Left hindlimb (tissue), 1 donor: ENCODE measurements at regions not wholly inside any gene's neighbourhood (a gene's known extent, or its start where the extent isn't known, plus 50 kb on each side); places are given as distances from the start of the nearest gene placed in this dataset.

Experiments used
- DNase-seq: peaks from one replicate; pipeline ENCODE4 v3.0.0-alpha.2; 2018

- no peak for DNase-seq
These were observed 315.0 kb downstream of the AHR start for GRCh38 chr7:17613338-17614041.

GRCh38 chr7:17617380-17617779, 318.9 kb downstream of the AHR start:
- no peak for DNase-seq

GRCh38 chr7:17617857-17618651, 319.6 kb downstream of the AHR start:
- DNase-seq = no peak

- DNase-seq = no peak
These were observed 320.2 kb downstream of the AHR start for GRCh38 chr7:17618652-17618974.

- DNase-seq = no peak
These were observed 320.9 kb downstream of the AHR start for GRCh38 chr7:17619196-17619818.

- DNase-seq = no peak
These were observed 319.7 kb downstream of the SNX13 start for GRCh38 chr7:17620566-17620965.

GRCh38 chr7:17622451-17622850, 317.8 kb downstream of the SNX13 start:
- no peak for DNase-seq

- no peak for DNase-seq
These were observed 316.6 kb downstream of the SNX13 start for GRCh38 chr7:17623546-17624185.

GRCh38 chr7:17624379-17624778, 315.9 kb downstream of the SNX13 start:
- no peak for DNase-seq

GRCh38 chr7:17625043-17625442, 315.3 kb downstream of the SNX13 start:
- DNase-seq = no peak

- no peak for DNase-seq
These were observed 314.1 kb downstream of the SNX13 start for GRCh38 chr7:17626235-17626634.

- no peak for DNase-seq
These were observed 309.2 kb downstream of the SNX13 start for GRCh38 chr7:17631061-17631460.

- DNase-seq = no peak
These were observed 307.9 kb downstream of the SNX13 start for GRCh38 chr7:17632384-17632783.

GRCh38 chr7:17633067-17633466, 307.2 kb downstream of the SNX13 start:
- no peak for DNase-seq

- DNase-seq = no peak
These were observed 301.6 kb downstream of the SNX13 start for GRCh38 chr7:17638727-17639126.

GRCh38 chr7:17640730-17641377, 299.4 kb downstream of the SNX13 start:
- DNase-seq = no peak

GRCh38 chr7:17645500-17645899, 294.8 kb downstream of the SNX13 start:
- DNase-seq = no peak

GRCh38 chr7:17646253-17646956, 293.9 kb downstream of the SNX13 start:
- DNase-seq = no peak

- DNase-seq = no peak
These were observed 289.0 kb downstream of the SNX13 start for GRCh38 chr7:17651341-17651740.

GRCh38 chr7:17651863-17652385, 288.4 kb downstream of the SNX13 start:
- peak; percentile 75 for DNase-seq

GRCh38 chr7:17654940-17655339, 285.4 kb downstream of the SNX13 start:
- DNase-seq = no peak

GRCh38 chr7:17659126-17659525, 281.2 kb downstream of the SNX13 start:
- DNase-seq = no peak
